WERI-Rb-1 (cell line): ENCODE measurements at regions not wholly inside any gene's neighbourhood (a gene's known extent, or its start where the extent isn't known, plus 50 kb on each side); places are given as distances from the start of the nearest gene placed in this dataset.

Experiments used
- DNase-seq: peaks from one replicate; pipeline ENCODE4 v3.0.0-alpha.2; 2020
- H3K27ac ChIP-seq: fragments of 250-450 bp; sonication (Bioruptor Pico); 2 replicates; pipeline ENCODE4 v1.5.1; 2020; ENCODE audit warnings: mild to moderate bottlenecking, moderate library complexity
- H3K27me3 ChIP-seq: fragments of 250-450 bp; sonication (Bioruptor Pico); 2 replicates; pipeline ENCODE4 v1.5.1; 2021; ENCODE audit warnings: mild to moderate bottlenecking, low read depth, moderate library complexity; ENCODE audit not compliant: insufficient read depth, severe bottlenecking
- H3K36me3 ChIP-seq: fragments of 250-450 bp; sonication (Bioruptor Pico); 2 replicates; pipeline ENCODE4 v1.5.1; 2020; ENCODE audit warnings: mild to moderate bottlenecking, moderate library complexity
- H3K4me3 ChIP-seq: 2 replicates; pipeline ENCODE4 v1.5.1; 2011; ENCODE audit warnings: low read depth, mild to moderate bottlenecking, control low read depth, low read length
- H3K9me3 ChIP-seq: fragments of 250-450 bp; sonication (Bioruptor Pico); 2 replicates; pipeline ENCODE4 v1.5.1; 2021; ENCODE audit warnings: mild to moderate bottlenecking, moderate library complexity; ENCODE audit not compliant: severe bottlenecking
- CTCF ChIP-seq: IDR thresholded peaks from 2 replicates; pipeline ENCODE4 v1.5.1; 2011; ENCODE audit warnings: low read depth, mild to moderate bottlenecking, control low read depth, inconsistent platforms, low read length

DNA sequence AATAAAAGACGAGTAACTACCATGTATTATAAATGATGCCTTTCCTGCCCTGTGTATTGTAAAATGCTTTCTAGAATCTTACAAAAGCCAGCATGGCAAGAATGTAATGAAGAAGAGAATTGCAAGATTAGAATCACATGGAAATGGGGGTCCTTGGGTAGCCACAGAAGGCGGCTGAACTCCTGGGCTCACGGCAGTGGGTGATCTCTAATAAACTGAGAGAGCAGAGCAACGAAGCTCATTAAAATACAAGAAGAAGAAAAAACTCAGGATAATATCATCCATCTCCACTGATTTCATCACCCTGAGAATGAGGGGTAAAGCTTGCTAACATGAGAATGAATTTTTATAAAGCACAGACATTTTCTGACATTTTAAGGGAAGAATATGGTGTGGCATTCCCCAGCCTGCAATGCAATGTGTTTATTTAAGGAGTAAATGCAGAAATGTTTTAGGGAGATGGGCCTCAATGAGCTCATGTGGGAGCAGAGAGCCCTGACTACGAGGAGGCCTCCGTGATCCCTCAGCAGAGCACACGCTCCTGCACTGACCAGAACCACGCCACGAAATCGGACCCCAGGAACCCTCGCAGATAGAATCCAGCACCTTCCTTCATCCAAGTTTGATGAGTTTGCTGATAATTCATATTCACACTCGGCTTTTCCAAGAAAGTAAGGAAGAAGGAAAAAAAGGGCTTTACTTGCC is 92.7 kb upstream of the PFKP start:
- no peaks in the 10 kb centered on the region for H3K36me3 ChIP-seq
- H3K27me3 ChIP-seq, result no peaks in the 10 kb centered on the region
- H3K9me3 ChIP-seq, result no peaks in the 10 kb centered on the region
- no peak overlapping the region for H3K27ac ChIP-seq
- DNase-seq, result no peak
- H3K4me3 ChIP-seq, result no peak overlapping the region
- TF ChIP-seq CTCF, result no peak

GRCh38 chr10:2974083-2974482 is 93.3 kb upstream of the PFKP start:
- DNase-seq, result no peak
- no peak overlapping the region for H3K27ac ChIP-seq
- H3K9me3 ChIP-seq, result no peaks in the 10 kb centered on the region
- H3K36me3 ChIP-seq, result no peaks in the 10 kb centered on the region
- no peak overlapping the region for H3K4me3 ChIP-seq
- TF ChIP-seq CTCF, result no peak
- no peaks in the 10 kb centered on the region for H3K27me3 ChIP-seq

DNA sequence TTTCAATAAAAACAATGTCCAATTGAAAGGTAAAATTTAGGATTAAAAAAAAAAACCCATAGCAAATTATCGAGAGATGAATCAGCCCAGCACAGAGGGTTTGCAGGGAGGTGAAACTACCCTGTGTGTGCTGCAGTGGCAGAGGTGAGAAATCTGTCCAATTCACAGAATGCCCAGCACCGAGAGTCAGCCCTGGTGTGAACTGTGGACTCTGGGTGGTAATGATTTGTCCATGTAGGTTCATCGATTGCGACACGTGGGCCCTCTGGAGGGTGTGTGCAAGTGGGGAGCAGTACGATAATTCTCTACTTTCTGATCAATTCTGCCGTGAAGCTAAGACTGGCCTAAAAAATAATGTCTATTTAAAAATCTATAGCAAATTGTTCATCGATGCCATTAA is 94.5 kb upstream of the PFKP start:
- no peak for DNase-seq
- TF ChIP-seq CTCF, result no peak
- Histone ChIP-seq H3K4me3 (no peak overlapping the region), H3K36me3 (no peaks in the 10 kb centered on the region), H3K27ac (no peak overlapping the region), H3K9me3 (no peaks in the 10 kb centered on the region), H3K27me3 (no peaks in the 10 kb centered on the region)

GRCh38 chr10:2972216-2972615 is 95.1 kb upstream of the PFKP start:
- no peak for TF ChIP-seq CTCF
- Histone ChIP-seq H3K27me3 (no peaks in the 10 kb centered on the region), H3K9me3 (no peaks in the 10 kb centered on the region), H3K27ac (no peak overlapping the region), H3K4me3 (no peak overlapping the region), H3K36me3 (no peaks in the 10 kb centered on the region)
- no peak for DNase-seq

- H3K36me3 ChIP-seq, result no peaks in the 10 kb centered on the region
- no peak overlapping the region for H3K27ac ChIP-seq
- no peak for TF ChIP-seq CTCF
- no peak overlapping the region for H3K4me3 ChIP-seq
- H3K9me3 ChIP-seq, result no peaks in the 10 kb centered on the region
- DNase-seq, result no peak
- H3K27me3 ChIP-seq, result no peaks in the 10 kb centered on the region
These were observed 97.0 kb upstream of the PFKP start for GRCh38 chr10:2970190-2970823.
